Right lobe of liver (tissue), 6 donors: ENCODE measurements at regions not wholly inside any gene's neighbourhood (a gene's known extent, or its start where the extent isn't known, plus 50 kb on each side); places are given as distances from the start of the nearest gene placed in this dataset.

ENCODE experiments used
- ATAC-seq, 4 donors: fragments of 200-7000 bp; cut with Tn5 transposase; one replicate each; pipeline ENCODE4 v1.9.1; 2020; ENCODE audit warnings: mild to moderate bottlenecking in 4 of 4, moderate library complexity in 4 of 4
- DNase-seq, 3 donors: peaks; one replicate each; pipeline ENCODE4 v3.0.0-alpha.2; 2020
- H3K27ac ChIP-seq, 3 donors: fragments of 200-600 bp; one replicate each; pipeline ENCODE4 v1.8.0; 2022
- H3K27me3 ChIP-seq, 2 donors: fragments of 200-600 bp; one replicate each; pipeline ENCODE4 v1.8.0; 2022
- H3K36me3 ChIP-seq, 4 donors: fragments of 200-600 bp; sonication (generic) in 1 of 4; one replicate each; pipeline versions ENCODE4 v1.5.1 to v1.8.0; 2017 to 2022; ENCODE audit warnings: control low read depth in 1 of 4
- H3K4me1 ChIP-seq, 4 donors: fragments of 200-600 bp; sonication (generic) in 1 of 4; one replicate each; pipeline versions ENCODE4 v1.5.1 to v1.8.0; 2017 to 2022; ENCODE audit warnings: control low read depth in 1 of 4
- H3K4me3 ChIP-seq, 3 donors: fragments of 200-600 bp; one replicate each; pipeline ENCODE4 v1.8.0; 2022
- H3K9me3 ChIP-seq, 4 donors: fragments of 200-600 bp; sonication (generic) in 1 of 4; one replicate each; pipeline versions ENCODE4 v1.5.1 to v1.8.0; 2017 to 2022; ENCODE audit warnings: control low read depth in 1 of 4
- CTCF ChIP-seq, 4 donors: fragments of 200-600 bp in 3 of 4; fragments of 450-650 bp in 1 of 4; IDR thresholded peaks; one replicate each; pipeline versions ENCODE4 v1.5.1 to v1.8.0; 2016 to 2022; ENCODE audit warnings: antibody characterized with exemption in 4 of 4, mild to moderate bottlenecking in 2 of 4
- POLR2A ChIP-seq: fragments of 450-650 bp; IDR thresholded peaks from one replicate; pipeline ENCODE4 v1.6.1; 2017; ENCODE audit warnings: antibody characterized with exemption, mild to moderate bottlenecking
- WGBS: methylation state at CpG from one replicate; pipeline ENCODE4 v1.1.6; 2018; ENCODE audit warnings: low coverage, low lambda C conversion rate; ENCODE audit not compliant: insufficient coverage; ENCODE audit errors: missing lambda C conversion rate; 5-methylcytosine and 5-hydroxymethylcytosine counted together
- intact Hi-C, 2 donors: fragments of 100-400 bp; cut with DNase I; formaldehyde crosslinking; loops; one replicate each; pipeline versions ENCODE4 v1.11.2 to v1.14.1; 2022
- donor health status: DM: no; HTN: yes; CAD: no.
- donor health status: DM: no; HTN: no; CAD: no.
- donor health status: DM: no; HTN: no; CAD: no.
- donor health status: DM: no; HTN: yes; CAD: no.
- donor health status: DM: no; HTN: yes; CAD: no.

GRCh38 chr3:106945435-106945834, 431.8 kb upstream of the CCDC54 start:
- WGBS = 50% methylated on average over 6 of the region's 6 CpGs
- DNase-seq (no peak), ATAC-seq (no peak)

GRCh38 chr3:106946866-106947265, 430.4 kb upstream of the CCDC54 start:
- Histone ChIP-seq H3K27me3 (no peaks in the 10 kb centered on the region), H3K9me3 (no peaks in the 10 kb centered on the region), H3K4me1 (no peaks in the 10 kb centered on the region), H3K4me3 (no peak overlapping the region), H3K27ac (no peak overlapping the region), H3K36me3 (no peaks in the 10 kb centered on the region)
- no peak for DNase-seq
- no peak for TF ChIP-seq POLR2A
- TF ChIP-seq CTCF (IDR thresholded peaks at IDR 0.05) = no peak
- ATAC-seq = no peak
- intact Hi-C loops = no loop called here
- 31% methylated on average over 3 of the region's 3 CpGs for WGBS

More at GRCh38 chr3:106945435-106945834, 431.8 kb upstream of the CCDC54 start:
- TF ChIP-seq POLR2A = no peak
- no peak for TF ChIP-seq CTCF (IDR thresholded peaks at IDR 0.05)
- no peaks in the 10 kb centered on the region for H3K27me3 ChIP-seq
- H3K4me1 ChIP-seq = no peaks in the 10 kb centered on the region
- no peak overlapping the region for H3K27ac ChIP-seq
- no peaks in the 10 kb centered on the region for H3K9me3 ChIP-seq
- H3K36me3 ChIP-seq = no peaks in the 10 kb centered on the region
- no peak overlapping the region for H3K4me3 ChIP-seq
- intact Hi-C loops = no loop called here

- Histone ChIP-seq H3K4me3 (no peak overlapping the region), H3K9me3 (no peaks in the 10 kb centered on the region), H3K27ac (no peak overlapping the region), H3K36me3 (peaks cover 0 to 3% (median 0%) of the 10 kb centered on the region in 4 donors), H3K4me1 (no peaks in the 10 kb centered on the region), H3K27me3 (no peaks in the 10 kb centered on the region)
- intact Hi-C loops = no loop called here
- no peak for DNase-seq
- TF ChIP-seq POLR2A (no peak), CTCF (IDR thresholded peaks at IDR 0.05) (no peak)
- WGBS = 47% methylated on average over 3 of the region's 3 CpGs
- ATAC-seq = no peak
Measured at GRCh38 chr3:106957029-106957428, 420.2 kb upstream of the CCDC54 start.

GRCh38 chr3:106962993-106963392, 414.2 kb upstream of the CCDC54 start:
- intact Hi-C loops = no loop called here
- Histone ChIP-seq H3K27me3 (no peaks in the 10 kb centered on the region), H3K4me1 (peaks cover 0 to 6% (median 0%) of the 10 kb centered on the region in 4 donors), H3K36me3 (no peaks in the 10 kb centered on the region), H3K9me3 (no peaks in the 10 kb centered on the region), H3K4me3 (no peak overlapping the region), H3K27ac (peak overlapping the region in 2 of 3 donors; percentile 7 to 30)
- 14% methylated on average over 1 of the region's 1 CpG for WGBS
- no peak for TF ChIP-seq POLR2A
- no peak for TF ChIP-seq CTCF (IDR thresholded peaks at IDR 0.05)
- peak in 1 of 4 donors; percentile 43 for ATAC-seq
- no peak for DNase-seq

- Histone ChIP-seq H3K4me3 (no peak overlapping the region), H3K4me1 (peaks cover 0 to 6% (median 0%) of the 10 kb centered on the region in 4 donors), H3K9me3 (no peaks in the 10 kb centered on the region), H3K27ac (peak overlapping the region in 2 of 3 donors; percentile 7 to 30), H3K36me3 (no peaks in the 10 kb centered on the region), H3K27me3 (no peaks in the 10 kb centered on the region)
- peak; percentile 42 to 91 (median 76) for ATAC-seq
- no peak for DNase-seq
- intact Hi-C loops = no loop called here
- no peak for TF ChIP-seq CTCF (IDR thresholded peaks at IDR 0.05)
- 4% methylated on average over 1 of the region's 1 CpG for WGBS
Measured at GRCh38 chr3:106963442-106963841, 413.8 kb upstream of the CCDC54 start.
